C4-2B (cell line): ENCODE measurements at regions not wholly inside any gene's neighbourhood (a gene's known extent, or its start where the extent isn't known, plus 50 kb on each side); places are given as distances from the start of the nearest gene placed in this dataset.

ENCODE experiments used
- H3K27ac ChIP-seq: fragments of 450-650 bp; 2 replicates; pipeline ENCODE4 v1.5.1; 2017
- ZFX ChIP-seq: fragments of 450-650 bp; IDR thresholded peaks from 2 replicates; pipeline ENCODE4 v1.6.1; 2017
- TF ChIP-seq, protein P1 (sequence below): fragments of 450-650 bp; conservative IDR thresholded peaks from 2 replicates; pipeline ENCODE4 v1.5.1; 2017; ENCODE audit warnings: mild to moderate bottlenecking

DNA sequence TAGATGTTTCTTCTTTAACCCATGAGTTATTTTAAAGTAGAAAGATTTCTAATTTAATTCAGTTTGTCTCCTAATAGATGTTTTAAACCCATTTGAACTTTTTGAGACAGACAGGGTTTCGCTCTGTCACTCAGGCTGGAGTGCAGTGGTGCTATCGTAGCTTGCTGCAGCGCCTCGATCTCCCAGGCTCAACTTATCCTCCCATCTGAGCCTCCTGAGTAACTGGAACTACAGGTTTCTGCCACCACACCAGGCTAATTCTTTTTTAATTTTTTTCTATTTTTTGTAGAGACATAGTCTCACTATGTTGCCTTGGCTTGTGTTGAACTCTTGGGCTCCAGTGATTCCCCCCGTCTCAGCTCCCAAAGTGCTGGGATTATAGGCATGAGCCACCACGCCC is 53.0 kb upstream of the RAB18 start:
- H3K27ac ChIP-seq = no peak overlapping the region
- no peak for TF ChIP-seq ZFX
- TF ChIP-seq, protein P1, sequence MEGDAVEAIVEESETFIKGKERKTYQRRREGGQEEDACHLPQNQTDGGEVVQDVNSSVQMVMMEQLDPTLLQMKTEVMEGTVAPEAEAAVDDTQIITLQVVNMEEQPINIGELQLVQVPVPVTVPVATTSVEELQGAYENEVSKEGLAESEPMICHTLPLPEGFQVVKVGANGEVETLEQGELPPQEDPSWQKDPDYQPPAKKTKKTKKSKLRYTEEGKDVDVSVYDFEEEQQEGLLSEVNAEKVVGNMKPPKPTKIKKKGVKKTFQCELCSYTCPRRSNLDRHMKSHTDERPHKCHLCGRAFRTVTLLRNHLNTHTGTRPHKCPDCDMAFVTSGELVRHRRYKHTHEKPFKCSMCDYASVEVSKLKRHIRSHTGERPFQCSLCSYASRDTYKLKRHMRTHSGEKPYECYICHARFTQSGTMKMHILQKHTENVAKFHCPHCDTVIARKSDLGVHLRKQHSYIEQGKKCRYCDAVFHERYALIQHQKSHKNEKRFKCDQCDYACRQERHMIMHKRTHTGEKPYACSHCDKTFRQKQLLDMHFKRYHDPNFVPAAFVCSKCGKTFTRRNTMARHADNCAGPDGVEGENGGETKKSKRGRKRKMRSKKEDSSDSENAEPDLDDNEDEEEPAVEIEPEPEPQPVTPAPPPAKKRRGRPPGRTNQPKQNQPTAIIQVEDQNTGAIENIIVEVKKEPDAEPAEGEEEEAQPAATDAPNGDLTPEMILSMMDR = no peak

DNA sequence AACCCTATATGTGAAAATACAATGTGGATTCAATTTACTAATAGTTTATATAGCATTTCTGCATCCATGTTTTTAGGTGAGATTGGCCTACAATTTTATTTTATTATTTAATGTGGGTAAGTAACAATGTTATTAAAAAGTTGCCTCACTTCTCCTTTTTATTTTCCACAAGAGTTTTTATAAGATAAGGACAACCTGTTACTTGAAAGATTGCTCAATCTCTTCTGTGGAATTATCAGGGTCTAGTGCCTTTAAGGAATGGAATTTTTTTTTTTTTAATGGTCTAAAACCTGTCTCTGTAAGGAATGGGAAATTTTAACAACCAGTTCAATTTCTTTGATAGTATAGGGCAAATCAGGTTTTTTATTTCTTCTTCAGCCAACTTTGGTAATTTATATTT is 53.9 kb upstream of the RAB18 start:
- TF ChIP-seq ZFX = no peak
- TF ChIP-seq, protein P1 = no peak
- no peak overlapping the region for H3K27ac ChIP-seq

DNA sequence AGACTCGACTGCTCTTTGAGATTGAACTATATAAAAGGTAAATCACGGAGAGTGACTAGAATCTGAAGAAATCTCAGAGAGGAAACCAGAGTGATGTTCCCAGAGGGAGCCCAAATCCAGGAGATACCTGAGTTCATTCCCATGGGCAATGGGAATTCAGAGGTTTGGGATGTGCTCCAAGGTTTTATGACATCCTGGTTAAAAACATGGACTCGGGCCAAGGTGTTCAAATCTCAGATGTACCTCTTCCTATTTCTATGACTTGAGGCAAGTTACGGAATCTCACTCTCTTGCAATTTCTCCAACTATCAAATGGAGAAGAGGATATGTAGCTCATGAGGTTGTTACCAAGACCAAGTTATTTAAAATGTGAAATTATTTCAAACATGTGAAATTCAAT is 54.5 kb upstream of the RAB18 start:
- no peak overlapping the region for H3K27ac ChIP-seq

DNA sequence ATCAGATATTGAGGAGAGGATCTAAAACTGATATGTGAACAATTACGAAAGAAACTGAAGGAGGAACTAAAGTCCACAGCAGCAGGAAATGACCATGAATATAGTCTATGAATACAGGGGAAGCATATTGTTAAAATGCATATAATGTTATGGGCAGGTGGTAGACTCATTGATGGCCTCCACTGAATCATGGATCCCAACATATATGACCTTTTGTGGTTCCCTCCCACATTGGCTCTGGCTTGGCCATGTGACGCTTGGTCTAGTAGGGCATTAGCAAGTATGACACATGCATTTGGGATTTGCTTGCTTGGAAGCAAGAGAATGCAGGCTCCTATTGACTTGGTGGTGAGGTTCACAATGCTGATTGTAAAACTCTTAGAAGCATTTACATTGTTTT is 55.2 kb upstream of the RAB18 start:
- H3K27ac ChIP-seq = no peak overlapping the region
- no peak for TF ChIP-seq ZFX
- TF ChIP-seq, protein P1 = no peak

More for the DNA sequence above, 54.5 kb upstream of the RAB18 start:
- TF ChIP-seq, protein P1 = no peak
- no peak for TF ChIP-seq ZFX

DNA sequence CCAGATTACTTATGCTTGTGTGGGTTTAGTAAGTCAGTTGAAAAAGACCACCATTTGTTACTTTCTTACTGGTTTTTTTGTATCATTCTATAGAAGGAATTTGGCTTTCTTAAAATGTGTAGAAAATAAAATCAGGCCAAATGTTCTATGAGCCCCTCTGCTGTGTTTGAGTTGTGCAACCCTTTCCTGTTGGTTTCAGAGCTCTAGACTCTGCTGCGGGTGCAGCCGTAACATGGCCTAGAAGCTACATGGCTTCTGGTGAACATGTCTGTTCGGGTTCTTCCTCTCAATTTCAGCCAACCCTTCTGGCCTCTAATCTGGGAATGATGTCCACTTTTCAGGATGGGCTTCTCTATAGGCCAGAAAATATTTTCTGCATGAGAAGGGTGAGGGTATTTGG is 56.6 kb upstream of the RAB18 start:
- no peak overlapping the region for H3K27ac ChIP-seq
- TF ChIP-seq, protein P1 = no peak
- TF ChIP-seq ZFX = no peak

DNA sequence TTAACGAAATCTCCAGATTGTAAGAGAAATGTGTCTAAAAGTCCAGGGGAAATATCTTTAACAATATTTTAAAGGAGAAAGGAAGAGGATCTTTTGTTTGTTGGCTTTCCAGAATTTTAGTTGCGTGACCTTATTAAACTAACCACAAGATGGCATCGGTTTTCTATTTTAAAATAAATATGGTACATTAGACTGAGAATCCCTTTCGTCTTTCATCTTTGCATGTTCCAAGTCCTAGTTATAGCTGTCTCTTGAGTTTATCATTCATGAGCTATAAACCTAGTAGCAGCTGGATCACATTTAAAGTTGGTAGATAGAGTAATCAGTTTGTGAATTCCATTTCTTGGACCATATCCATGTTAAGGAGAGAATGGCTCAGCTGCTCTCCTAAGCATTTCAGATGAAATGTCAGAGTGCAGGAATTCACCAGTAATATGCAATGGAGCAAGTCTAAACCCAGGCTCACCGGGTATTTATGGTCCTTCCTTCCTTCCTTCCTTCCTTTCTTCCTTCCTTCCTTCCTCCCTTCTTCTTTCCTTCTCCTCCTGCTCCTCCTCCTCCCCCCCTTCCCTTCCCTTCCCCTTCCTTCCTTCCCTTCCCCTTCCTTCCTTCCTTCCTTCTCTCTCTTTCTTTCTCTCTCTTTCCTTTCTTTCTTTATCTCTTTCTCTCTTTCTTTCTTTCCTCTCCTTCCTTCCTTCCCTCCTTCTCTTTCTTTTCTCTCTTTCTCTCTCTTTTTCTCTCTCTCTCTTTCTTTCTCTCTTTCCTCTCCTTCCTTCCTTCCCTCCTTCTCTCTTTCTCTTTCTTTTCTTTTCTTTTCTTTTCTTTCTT is 57.8 kb upstream of the RAB18 start:
- no peak overlapping the region for H3K27ac ChIP-seq
- TF ChIP-seq, protein P1 = peak; percentile 73
- no peak for TF ChIP-seq ZFX

DNA sequence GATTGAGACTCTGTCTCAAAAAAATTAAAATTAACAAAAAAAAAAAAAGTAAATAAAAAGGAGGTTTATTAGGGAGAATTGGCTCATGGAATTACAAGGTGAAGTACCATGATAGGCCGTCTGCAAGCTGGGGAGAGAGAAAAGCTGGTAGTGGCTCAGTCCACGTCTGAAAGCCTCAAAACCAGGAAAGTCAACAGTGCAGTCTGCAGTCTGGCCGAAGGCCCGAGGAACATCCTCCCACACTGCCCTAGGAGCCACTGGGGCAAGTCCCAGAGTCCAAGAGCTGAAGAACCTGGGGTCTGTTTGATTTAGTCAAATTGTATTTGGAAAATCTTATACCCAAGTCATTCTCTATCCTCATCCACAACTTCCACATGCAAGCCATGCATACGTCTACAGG is 59.0 kb upstream of the RAB18 start:
- TF ChIP-seq, protein P1 = no peak
- no peak for TF ChIP-seq ZFX
- H3K27ac ChIP-seq = no peak overlapping the region
